GM21576 (cell line): ENCODE measurements at regions not wholly inside any gene's neighbourhood (a gene's known extent, or its start where the extent isn't known, plus 50 kb on each side); places are given as distances from the start of the nearest gene placed in this dataset.
"Not testable (repeated sequence)": the region's sequence is repeated elsewhere in the genome, so short reads cannot be mapped to it uniquely, and the experiment has no call there.

Source experiments
- ATAC-seq: cut with Tn5 transposase; IDR thresholded peaks from one replicate; pipeline ENCODE4 v1.9.1; 2021; ENCODE audit warnings: mild to moderate bottlenecking, moderate library complexity; ENCODE audit not compliant: unreplicated experiment

- ATAC-seq: not testable (repeated sequence)
Measured at GRCh38 chr1:243074224-243074623, 180.9 kb downstream of the CEP170 start.

GRCh38 chr1:243067056-243067455 lies 188.0 kb downstream of the CEP170 start:
- not testable (repeated sequence) for ATAC-seq

DNA sequence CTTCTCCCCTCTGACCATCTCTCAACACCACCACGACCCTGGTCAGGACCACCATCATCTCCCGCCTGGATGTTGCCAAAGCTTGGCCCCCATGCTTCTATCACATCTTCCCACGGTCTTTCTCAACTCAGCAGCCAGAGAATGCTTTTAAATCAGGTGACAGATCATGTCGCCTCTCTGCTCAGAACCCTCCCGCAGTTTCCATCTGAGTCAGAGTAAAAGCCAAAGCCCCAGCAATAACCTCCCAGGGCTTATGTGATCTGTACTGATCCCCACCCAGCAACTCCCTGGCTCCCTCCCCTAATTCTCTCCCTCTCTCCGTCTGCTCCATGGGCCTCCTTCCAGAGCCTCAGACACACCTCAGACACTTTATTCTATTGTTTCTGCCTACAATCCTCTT lies 193.1 kb downstream of the CEP170 start:
- not testable (repeated sequence) for ATAC-seq

DNA sequence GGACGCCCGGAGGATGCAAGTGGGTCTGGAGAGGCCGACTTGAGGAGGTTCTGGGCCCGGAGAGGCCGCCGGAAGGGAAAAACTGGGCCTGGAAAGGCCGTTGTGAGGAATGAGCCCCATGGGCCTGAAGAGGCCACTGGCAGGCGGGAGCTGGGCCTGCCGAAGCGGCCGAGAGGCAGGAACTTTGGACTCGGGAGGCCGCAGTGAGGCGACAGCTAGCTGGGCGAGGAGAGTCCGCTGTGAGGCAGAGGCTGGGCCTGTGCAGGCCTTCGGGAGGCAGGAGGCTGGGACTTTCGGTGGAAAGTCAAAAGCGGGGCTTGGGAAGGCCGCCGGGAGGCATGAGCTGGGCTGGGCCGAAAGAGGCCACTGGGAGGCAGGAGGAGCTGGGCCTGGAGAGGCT lies 199.6 kb downstream of the CEP170 start:
- ATAC-seq: not testable (repeated sequence)

DNA sequence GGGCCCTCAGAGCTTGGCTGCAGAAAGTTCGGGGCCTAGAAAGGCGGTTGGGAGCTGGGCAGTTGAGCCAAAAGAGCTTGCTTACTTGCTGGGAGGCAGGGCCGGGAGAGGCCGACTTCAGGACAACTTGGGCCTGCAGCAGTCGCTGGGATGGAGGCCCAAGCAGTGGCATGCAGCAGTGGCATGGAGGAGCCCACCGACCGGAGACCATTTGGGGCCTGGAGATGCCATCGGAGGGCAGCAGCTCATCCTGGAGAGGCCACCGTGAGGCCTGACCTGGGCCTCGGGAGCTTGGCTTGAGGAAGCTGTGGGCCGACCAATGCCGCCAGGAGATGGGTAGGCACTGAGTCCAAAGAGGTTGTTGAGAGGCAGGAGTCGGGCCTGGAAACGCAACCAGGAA lies 200.0 kb downstream of the CEP170 start:
- not testable (repeated sequence) for ATAC-seq

GRCh38 chr1:243054681-243055080 lies 200.4 kb downstream of the CEP170 start:
- not testable (repeated sequence) for ATAC-seq

- not testable (repeated sequence) for ATAC-seq
Measured at GRCh38 chr1:243053048-243053447, 202.0 kb downstream of the CEP170 start.

DNA sequence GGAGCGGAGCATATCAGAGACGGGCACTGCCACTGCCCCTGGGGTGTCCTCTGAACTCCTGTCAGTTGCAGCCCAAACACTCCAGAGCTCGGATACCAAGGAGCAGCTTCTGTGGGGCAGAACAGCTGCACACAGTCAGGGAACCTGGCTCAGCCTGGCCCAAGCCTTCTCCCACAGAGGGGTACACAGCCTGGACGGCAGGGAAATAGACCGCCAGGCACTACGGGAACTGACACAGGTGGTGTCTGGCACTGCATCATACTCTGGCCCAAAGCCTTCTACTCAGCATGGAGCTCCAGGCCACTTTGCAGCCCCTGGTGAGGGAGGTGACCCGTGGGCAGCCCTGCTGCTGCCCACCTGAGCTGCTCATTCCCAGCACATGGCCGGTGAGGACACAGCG lies 204.5 kb downstream of the CEP170 start:
- not testable (repeated sequence) for ATAC-seq

DNA sequence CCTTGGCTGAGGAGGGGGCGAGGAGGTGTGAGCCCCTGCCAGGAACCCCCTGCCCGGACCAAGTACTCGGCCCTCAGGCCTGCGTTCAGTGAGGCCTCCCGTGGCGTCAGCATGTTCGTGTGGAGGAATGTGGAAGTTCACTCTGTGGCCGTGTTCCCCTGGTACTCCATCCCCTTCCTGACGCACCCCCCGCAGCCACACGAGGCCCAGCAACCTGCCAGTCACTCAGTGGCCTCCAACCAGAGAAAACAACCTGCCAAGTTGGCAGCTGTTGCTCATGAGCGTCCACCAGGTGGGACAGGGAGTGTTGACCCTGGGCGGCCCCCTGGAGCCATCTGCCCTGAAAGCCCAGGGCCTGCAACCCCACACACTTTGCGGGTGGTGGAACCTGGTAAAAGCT lies 205.4 kb downstream of the CEP170 start:
- ATAC-seq: not testable (repeated sequence)

- ATAC-seq: not testable (repeated sequence)
Measured at GRCh38 chr1:243021365-243021764, 233.7 kb downstream of the CEP170 start.

- ATAC-seq: not testable (repeated sequence)
Measured at GRCh38 chr1:243019030-243019635, 235.9 kb downstream of the CEP170 start.

DNA sequence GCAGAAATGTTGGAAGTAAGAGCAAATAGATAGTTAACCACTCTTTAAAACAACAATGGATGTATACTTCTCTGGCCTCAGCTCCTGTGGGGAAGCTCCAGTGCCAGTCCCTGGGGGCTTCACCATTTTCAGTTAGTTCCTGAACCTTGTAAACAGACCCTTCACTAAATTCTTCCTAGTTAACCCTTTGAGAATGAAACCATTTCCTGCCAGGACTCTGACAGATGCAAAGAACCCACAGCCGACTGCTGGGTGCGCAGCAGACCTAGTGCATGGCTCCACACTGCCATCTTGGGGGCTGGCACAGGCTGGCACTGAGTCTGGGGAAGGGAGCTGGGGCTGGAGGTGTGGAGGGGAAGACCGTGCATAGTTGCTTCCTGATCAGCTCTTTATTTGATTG lies 244.4 kb downstream of the CEP170 start:
- not testable (repeated sequence) for ATAC-seq

DNA sequence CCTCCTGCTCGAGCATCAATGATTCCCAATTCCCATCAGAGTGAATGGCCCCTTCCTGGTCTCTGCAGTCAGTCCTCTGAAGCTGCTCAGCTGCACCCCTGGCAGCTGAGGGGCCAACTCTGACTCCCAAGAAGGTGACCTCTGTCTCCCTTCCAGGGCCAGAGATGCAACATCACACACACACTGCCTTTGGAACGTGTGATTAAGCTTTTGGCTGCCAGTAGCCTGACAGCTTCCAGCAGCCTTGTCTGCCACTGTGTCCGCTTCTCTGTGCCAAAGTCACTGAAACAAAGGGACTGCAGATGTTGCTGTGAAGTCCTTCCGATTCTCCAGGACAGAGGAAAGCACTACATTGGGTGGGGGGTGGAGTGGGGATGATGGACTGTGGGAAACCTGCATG lies 254.1 kb downstream of the CEP170 start:
- not testable (repeated sequence) for ATAC-seq

DNA sequence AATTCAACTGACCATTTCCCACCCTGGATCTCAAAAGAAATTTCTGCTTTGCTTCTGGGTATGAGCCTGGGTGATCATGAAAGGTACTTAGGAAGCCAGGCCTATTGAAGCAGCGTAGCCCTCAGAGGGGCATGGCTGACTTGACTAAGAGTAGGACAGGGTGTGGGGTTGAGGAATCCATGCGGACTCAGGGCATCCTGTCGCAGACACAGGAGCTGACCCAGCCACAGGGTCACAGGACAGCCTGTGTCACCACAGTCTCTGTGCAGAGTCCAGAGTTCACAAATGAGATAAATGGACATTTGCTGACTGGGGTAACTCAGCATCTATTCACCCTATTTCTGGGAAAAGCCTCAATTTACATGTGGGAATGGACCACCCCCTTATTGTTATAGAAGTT lies 262.3 kb downstream of the CEP170 start:
- not testable (repeated sequence) for ATAC-seq

GRCh38 chr1:242985096-242985495 lies 270.0 kb downstream of the CEP170 start:
- ATAC-seq: not testable (repeated sequence)

DNA sequence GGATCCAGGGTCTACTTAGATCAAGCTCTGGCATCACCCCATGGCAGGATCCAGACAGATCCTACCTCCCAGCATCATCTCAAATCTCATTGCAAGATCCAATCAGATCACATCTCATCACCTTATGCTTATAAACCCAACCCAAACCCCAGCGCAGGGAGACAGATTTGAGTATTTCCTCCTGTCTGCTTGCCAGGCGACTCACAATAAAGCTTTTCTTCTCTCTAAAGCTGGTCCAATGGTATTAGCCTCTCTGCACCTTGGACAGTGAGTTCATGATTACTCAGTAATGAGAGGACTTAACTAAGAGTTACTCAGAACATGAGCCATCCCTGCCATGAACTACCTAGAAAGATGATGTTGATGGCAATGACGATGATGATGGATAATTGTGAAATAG lies 281.7 kb downstream of the CEP170 start:
- not testable (repeated sequence) for ATAC-seq

DNA sequence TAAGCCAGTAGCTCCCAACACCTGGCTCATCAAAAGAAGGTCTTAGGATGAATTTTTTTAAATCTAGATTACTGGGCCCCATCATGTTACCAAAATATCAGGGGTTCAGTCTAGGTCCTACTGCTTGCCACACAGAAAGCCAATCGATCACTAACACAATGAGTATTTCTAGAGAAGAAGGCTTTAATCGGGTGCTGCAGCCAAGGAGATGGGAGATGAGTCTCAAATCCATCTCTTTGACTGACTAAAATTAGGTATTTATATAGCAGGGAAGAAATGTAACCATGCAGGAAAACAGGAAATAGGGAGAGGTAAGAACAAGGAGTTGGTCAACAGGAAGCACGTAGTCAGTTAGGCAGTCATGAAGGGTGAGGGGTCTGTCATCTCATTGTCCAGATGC lies 288.2 kb downstream of the CEP170 start:
- ATAC-seq: no peak

DNA sequence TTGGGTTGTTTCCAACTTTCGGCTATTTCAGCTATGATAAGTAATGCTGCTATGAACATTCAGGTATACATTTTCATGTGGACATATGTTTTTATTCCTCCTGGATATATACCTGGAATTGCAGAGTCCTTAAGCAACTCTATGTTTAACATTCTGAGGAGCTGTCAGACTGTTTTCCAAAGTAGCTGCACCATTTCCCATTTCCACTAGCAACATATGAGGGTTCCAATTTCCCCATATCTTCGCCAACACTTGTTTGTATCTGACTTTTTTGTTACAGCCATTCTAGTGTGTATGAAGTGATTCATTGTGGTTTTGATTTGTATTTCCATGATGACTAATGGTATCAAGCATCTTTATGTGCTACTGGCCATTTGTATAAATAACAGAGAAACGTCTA lies 295.7 kb downstream of the CEP170 start:
- ATAC-seq: not testable (repeated sequence)

- ATAC-seq: not testable (repeated sequence)
Measured at GRCh38 chr1:242954945-242955344, 300.1 kb downstream of the CEP170 start.

GRCh38 chr1:242946206-242946605 lies 308.9 kb downstream of the CEP170 start:
- ATAC-seq: no peak

GRCh38 chr1:242936725-242937124 lies 318.4 kb downstream of the CEP170 start:
- ATAC-seq: not testable (repeated sequence)

GRCh38 chr1:242924717-242925116 lies 330.4 kb downstream of the CEP170 start:
- ATAC-seq: not testable (repeated sequence)

DNA sequence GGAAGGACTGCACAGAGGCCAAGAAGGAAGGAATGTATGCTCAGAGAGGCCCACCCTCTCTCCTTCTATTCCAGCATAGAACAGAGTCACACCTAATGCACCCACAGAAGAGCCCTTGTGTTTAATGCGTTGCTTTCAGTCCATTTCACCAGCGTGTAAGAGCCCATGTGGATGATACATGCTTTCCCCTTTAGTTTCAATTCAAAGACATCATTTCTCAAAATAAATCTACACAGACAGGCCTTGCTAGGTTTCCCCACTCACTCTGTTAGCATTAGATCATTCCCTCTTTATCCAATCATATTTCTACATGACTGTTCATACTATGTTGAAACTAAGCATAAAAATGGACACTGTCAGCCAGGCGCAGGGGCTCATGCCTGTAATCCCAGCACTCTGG lies 331.5 kb downstream of the CEP170 start:
- not testable (repeated sequence) for ATAC-seq
